ENCODE measurements at regions not wholly inside any gene's neighbourhood (a gene's known extent, or its start where the extent isn't known, plus 50 kb on each side); places are given as distances from the start of the nearest gene placed in this dataset.

DNA sequence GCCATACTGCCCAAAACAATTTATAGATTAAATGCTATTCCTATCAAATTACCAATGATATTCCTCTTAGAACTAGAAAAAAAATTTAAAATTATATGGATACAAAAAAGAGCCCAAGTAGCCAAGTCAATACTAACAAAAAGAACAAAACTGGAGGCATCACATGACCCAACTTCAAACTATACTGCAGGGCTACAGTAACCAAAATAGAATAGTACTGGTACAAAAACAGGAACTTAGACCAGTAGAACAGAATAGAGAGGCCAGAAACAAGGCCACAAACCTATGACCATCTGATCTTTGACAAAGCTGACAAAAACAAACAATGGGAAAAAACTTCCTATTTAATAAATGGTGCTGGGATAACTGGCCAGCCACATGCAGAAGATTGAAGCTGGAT is 86.1 kb upstream of the KYNU start:
- TF ChIP-seq JUND (IDR thresholded peaks at IDR 0.05; ENCODE audit: low read depth) = no peak
- in situ Hi-C loops (cut with HindIII; ENCODE audit: low pct_unique_long_range_greater_than_20kb, low sequenced_read_pairs) = no loop called here
- DNase-seq (ENCODE audit: low read depth in 1 of 2, low spot score in 1 of 2) = no peak

DNA sequence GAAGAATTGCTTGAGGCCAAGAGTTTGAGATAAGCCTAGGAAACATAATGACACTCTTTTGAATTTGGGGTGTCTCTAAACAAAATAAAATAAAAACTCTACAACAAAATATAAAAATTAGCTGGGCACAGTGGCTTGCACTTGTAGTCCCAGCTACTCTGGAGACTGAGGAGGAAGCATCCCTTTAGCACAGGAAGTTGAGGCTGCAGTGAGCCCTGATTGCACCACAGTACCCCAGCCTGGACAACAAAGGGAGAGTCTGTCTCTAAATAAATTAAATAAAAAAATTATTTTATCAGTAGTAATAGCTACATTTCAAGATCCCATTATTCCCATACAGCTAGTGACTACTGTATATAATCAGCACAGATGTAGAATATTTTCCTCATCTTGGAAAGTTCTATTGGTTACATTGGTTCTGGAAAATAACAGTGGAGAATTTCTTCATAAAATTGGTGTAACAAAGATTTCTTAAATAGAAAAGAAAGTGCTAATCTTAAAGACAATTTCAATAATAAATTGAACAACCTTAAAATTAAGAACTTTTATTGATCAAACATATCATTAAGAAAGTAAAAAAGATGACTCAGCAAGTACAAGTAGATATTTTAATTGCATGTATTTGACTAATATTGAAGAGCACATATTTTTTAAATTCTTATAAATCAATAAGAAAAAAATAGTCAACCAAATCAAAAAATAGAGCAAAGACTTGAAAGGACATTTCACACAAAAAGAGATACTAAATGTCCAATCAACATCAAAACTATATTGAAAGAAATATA is 90.4 kb upstream of the KYNU start:
- in situ Hi-C loops (cut with HindIII; ENCODE audit: low pct_unique_long_range_greater_than_20kb, low sequenced_read_pairs) = no loop called here
- TF ChIP-seq JUND (IDR thresholded peaks at IDR 0.05; ENCODE audit: low read depth) = no peak
- no peak for DNase-seq (ENCODE audit: low read depth in 1 of 2, low spot score in 1 of 2)

DNA sequence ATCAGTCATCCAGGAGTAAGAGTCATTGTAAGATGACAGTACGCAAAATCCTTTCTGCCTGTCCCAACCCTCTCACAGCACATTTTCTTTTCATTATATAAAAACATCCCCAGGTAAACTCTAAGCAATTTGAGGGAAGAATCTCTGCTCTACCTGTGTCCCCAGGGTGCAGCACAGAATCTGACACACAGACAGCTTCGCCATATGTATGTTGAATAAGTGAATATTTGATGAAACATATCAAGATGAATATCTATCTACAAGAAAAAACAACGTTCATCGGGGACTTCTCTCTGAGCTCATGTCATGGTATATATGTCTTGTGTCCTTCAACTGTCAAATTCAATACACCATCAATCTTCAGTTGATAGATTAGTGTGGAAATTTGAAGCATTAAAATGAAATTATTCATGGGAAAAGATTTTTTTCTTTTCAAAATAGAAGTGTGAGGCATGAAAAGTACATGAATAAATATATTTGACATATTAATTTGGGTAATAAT is 94.5 kb upstream of the KYNU start:
- in situ Hi-C loops (cut with HindIII; ENCODE audit: low pct_unique_long_range_greater_than_20kb, low sequenced_read_pairs) = no loop called here
- DNase-seq (ENCODE audit: low read depth in 1 of 2, low spot score in 1 of 2) = no peak
- TF ChIP-seq JUND (IDR thresholded peaks at IDR 0.05; ENCODE audit: low read depth) = no peak

- in situ Hi-C loops (cut with HindIII; ENCODE audit: low pct_unique_long_range_greater_than_20kb, low sequenced_read_pairs) = no loop called here
These were observed 96.3 kb upstream of the KYNU start for GRCh38 chr2:142781146-142781545.

GRCh38 chr2:142778289-142778688 is 99.2 kb upstream of the KYNU start:
- DNase-seq (ENCODE audit: low read depth in 1 of 2, low spot score in 1 of 2) = no peak
- in situ Hi-C loops (cut with HindIII; ENCODE audit: low pct_unique_long_range_greater_than_20kb, low sequenced_read_pairs) = no loop called here
- no peak for TF ChIP-seq JUND (IDR thresholded peaks at IDR 0.05; ENCODE audit: low read depth)

More at GRCh38 chr2:142781146-142781545, 96.3 kb upstream of the KYNU start:
- no peak for TF ChIP-seq JUND (IDR thresholded peaks at IDR 0.05; ENCODE audit: low read depth)
- no peak for DNase-seq (ENCODE audit: low read depth in 1 of 2, low spot score in 1 of 2)

- in situ Hi-C loops (cut with HindIII; ENCODE audit: low pct_unique_long_range_greater_than_20kb, low sequenced_read_pairs) = no loop called here
- no peak for DNase-seq (ENCODE audit: low read depth in 1 of 2, low spot score in 1 of 2)
- TF ChIP-seq JUND (IDR thresholded peaks at IDR 0.05; ENCODE audit: low read depth) = no peak
These were observed 99.7 kb upstream of the KYNU start for GRCh38 chr2:142777742-142778141.

- in situ Hi-C loops (cut with HindIII; ENCODE audit: low pct_unique_long_range_greater_than_20kb, low sequenced_read_pairs) = no loop called here
- no peak for TF ChIP-seq JUND (IDR thresholded peaks at IDR 0.05; ENCODE audit: low read depth)
- no peak for DNase-seq (ENCODE audit: low read depth in 1 of 2, low spot score in 1 of 2)
These were observed 107.7 kb upstream of the KYNU start for GRCh38 chr2:142769761-142770160.

DNA sequence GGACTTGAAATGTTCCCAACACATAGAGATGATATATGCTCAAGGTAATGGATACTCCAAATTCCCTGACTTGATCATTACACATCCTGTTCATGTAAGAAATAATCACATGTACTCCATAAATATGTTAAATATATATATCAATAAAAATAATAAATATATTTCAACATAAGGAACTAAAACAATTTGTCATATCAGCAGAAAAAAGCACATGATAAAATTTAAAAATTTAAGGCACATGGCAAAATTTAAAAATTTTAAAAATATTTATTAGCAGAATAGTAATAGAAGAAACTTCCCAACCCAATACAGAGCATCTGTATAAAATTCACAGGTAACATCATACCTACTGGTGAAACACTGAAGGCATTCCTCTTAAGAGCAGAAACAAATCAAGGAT is 109.6 kb upstream of the KYNU start:
- no peak for DNase-seq (ENCODE audit: low read depth in 1 of 2, low spot score in 1 of 2)
- in situ Hi-C loops (cut with HindIII; ENCODE audit: low pct_unique_long_range_greater_than_20kb, low sequenced_read_pairs) = no loop called here
- no peak for TF ChIP-seq JUND (IDR thresholded peaks at IDR 0.05; ENCODE audit: low read depth)

- TF ChIP-seq JUND (IDR thresholded peaks at IDR 0.05; ENCODE audit: low read depth) = no peak
- in situ Hi-C loops (cut with HindIII; ENCODE audit: low pct_unique_long_range_greater_than_20kb, low sequenced_read_pairs) = no loop called here
- DNase-seq (ENCODE audit: low read depth in 1 of 2, low spot score in 1 of 2) = no peak
These were observed 118.5 kb upstream of the KYNU start for GRCh38 chr2:142758973-142759372.

- no peak for DNase-seq (ENCODE audit: low read depth in 1 of 2, low spot score in 1 of 2)
- in situ Hi-C loops (cut with HindIII; ENCODE audit: low pct_unique_long_range_greater_than_20kb, low sequenced_read_pairs) = no loop called here
- TF ChIP-seq JUND (IDR thresholded peaks at IDR 0.05; ENCODE audit: low read depth) = no peak
These were observed 120.4 kb upstream of the KYNU start for GRCh38 chr2:142757111-142757510.

DNA sequence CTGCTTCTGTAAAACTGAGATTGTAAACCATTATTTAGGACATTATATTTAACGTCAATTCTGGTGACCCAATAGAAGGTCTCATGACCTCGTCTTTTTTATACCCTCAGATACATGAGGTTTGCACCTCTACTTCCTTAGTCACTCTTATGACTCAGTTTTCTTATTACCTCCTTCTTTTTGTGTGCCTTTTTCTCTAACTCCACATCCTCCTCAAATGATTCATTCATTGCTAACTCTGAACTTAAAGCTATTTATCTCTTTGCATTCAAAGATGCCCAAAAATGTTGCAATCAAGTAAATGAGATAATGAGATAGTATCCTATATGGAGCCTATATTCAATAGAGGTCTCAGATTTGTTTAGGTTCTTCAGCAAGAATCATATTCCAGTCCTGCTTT is 121.0 kb upstream of the KYNU start:
- in situ Hi-C loops (cut with HindIII; ENCODE audit: low pct_unique_long_range_greater_than_20kb, low sequenced_read_pairs) = no loop called here

GRCh38 chr2:142755191-142755590 is 122.3 kb upstream of the KYNU start:
- in situ Hi-C loops (cut with HindIII; ENCODE audit: low pct_unique_long_range_greater_than_20kb, low sequenced_read_pairs) = no loop called here
- TF ChIP-seq JUND (IDR thresholded peaks at IDR 0.05; ENCODE audit: low read depth) = no peak
- DNase-seq (ENCODE audit: low read depth in 1 of 2, low spot score in 1 of 2) = no peak

More for the DNA sequence above, 121.0 kb upstream of the KYNU start:
- DNase-seq (ENCODE audit: low read depth in 1 of 2, low spot score in 1 of 2) = no peak
- no peak for TF ChIP-seq JUND (IDR thresholded peaks at IDR 0.05; ENCODE audit: low read depth)

DNA sequence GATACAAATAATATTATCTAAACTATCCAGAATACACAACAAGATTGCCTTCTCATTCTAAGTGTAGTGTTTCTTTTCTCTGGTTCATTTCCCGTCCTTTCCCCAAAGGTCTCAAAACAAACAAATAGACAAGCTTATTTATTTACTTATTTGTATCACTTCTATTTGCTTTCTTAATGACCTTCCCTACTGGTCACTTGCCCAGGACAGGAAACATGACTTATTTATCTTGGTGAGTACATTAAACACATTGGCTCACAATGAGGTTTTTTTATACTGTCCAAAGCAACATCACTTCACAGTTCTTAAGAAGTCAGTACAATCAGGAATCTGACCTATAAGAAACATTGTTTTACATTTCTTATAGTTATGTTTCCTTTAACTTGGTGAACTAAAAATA is 123.3 kb upstream of the KYNU start:
- DNase-seq (ENCODE audit: low read depth in 1 of 2, low spot score in 1 of 2) = peak in 1 of 2 experiments; percentile 36
- in situ Hi-C loops (cut with HindIII; ENCODE audit: low pct_unique_long_range_greater_than_20kb, low sequenced_read_pairs) = no loop called here
- TF ChIP-seq JUND (IDR thresholded peaks at IDR 0.05; ENCODE audit: low read depth) = no peak

DNA sequence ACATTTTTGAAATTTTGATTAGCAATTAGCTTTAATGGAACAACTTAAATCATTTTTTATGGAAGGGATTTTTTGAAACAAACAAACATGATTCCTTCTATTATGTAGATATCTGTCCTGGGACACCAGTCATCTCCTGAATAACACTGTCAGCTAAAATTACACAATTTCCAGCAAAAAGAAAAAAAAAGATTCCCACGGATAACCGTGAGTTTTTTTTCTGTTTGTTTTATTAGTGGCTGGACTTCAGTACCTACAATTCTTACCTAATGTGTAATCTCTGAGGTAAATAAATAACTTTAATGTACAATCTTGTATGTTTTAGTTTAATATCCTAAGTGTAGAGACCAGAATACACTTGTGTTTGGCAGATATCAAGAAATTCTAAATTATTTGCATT is 126.6 kb upstream of the KYNU start:
- no peak for TF ChIP-seq JUND (IDR thresholded peaks at IDR 0.05; ENCODE audit: low read depth)
- in situ Hi-C loops (cut with HindIII; ENCODE audit: low pct_unique_long_range_greater_than_20kb, low sequenced_read_pairs) = no loop called here
- no peak for DNase-seq (ENCODE audit: low read depth in 1 of 2, low spot score in 1 of 2)
